GM10248 (cell line): ENCODE measurements at regions not wholly inside any gene's neighbourhood (a gene's known extent, or its start where the extent isn't known, plus 50 kb on each side); places are given as distances from the start of the nearest gene placed in this dataset.

ENCODE experiments used
- CTCF ChIA-PET: fragments of 300-600 bp; sonication (Branson Sonifier 250); formaldehyde crosslinking; extraction: SDS; loops from one replicate; lab custom pipeline; 2021; ENCODE audit warnings: antibody characterized with exemption; lab: Yijun Ruan, JAX
- POLR2A ChIA-PET: fragments of 350-650 bp; sonication (Branson Sonifier 250); formaldehyde crosslinking; extraction: SDS; loops from one replicate; lab custom pipeline; 2020; ENCODE audit warnings: antibody characterized with exemption; lab: Yijun Ruan, JAX
- DNase-seq: peaks from one replicate; pipeline ENCODE4 v3.0.0; 2012; ENCODE audit errors: extremely low spot score
- CTCF ChIP-seq: IDR thresholded peaks from 2 replicates; pipeline ENCODE4 v1.5.1; 2012; ENCODE audit warnings: mild to moderate bottlenecking, low read depth; ENCODE audit errors: extremely low read depth, missing control alignments, control extremely low read depth

- CTCF ChIA-PET, result interaction anchor here (0.9 to 2.1 kb wide), 2 partner anchors 9 to 14 kb away, joined by 4 read pairs; no protein-coding TSS in a partner anchor
- no peak for DNase-seq
- POLR2A ChIA-PET, result no interaction called here
- no peak for TF ChIP-seq CTCF
Measured at GRCh38 chr13:38496917-38497316, 147.3 kb downstream of the UFM1 start.

- no peak for TF ChIP-seq CTCF
- ChIA-PET POLR2A (no interaction called here), CTCF (no interaction called here)
- DNase-seq, result no peak
Measured at GRCh38 chr13:38498271-38498670, 148.6 kb downstream of the UFM1 start.

GRCh38 chr13:38514575-38514974, 164.9 kb downstream of the UFM1 start:
- DNase-seq, result no peak
- no peak for TF ChIP-seq CTCF
- ChIA-PET POLR2A (no interaction called here), CTCF (no interaction called here)

- CTCF ChIA-PET, result no interaction called here
- DNase-seq, result no peak
Measured at GRCh38 chr13:38518328-38518727, 168.5 kb upstream of the FREM2 start.

GRCh38 chr13:38519229-38519911, 167.5 kb upstream of the FREM2 start:
- no peak for DNase-seq
- POLR2A ChIA-PET, result no interaction called here
- CTCF ChIA-PET, result interaction anchor here (1.1 kb wide), 1 partner anchor 12 kb away, joined by 3 read pairs; no protein-coding TSS in a partner anchor
- no peak for TF ChIP-seq CTCF

More at GRCh38 chr13:38518328-38518727, 168.5 kb upstream of the FREM2 start:
- TF ChIP-seq CTCF, result no peak
- POLR2A ChIA-PET, result no interaction called here

- CTCF ChIA-PET, result interaction anchor here (1.1 kb wide), 1 partner anchor 11 kb away, joined by 3 read pairs; no protein-coding TSS in a partner anchor
- TF ChIP-seq CTCF, result no peak
- DNase-seq, result no peak
- POLR2A ChIA-PET, result no interaction called here
Measured at GRCh38 chr13:38520041-38520440, 166.8 kb upstream of the FREM2 start.
